DND-41 (cell line): ENCODE measurements at regions not wholly inside any gene's neighbourhood (a gene's known extent, or its start where the extent isn't known, plus 50 kb on each side); places are given as distances from the start of the nearest gene placed in this dataset.

ENCODE experiments used
- ATAC-seq: fragments of 200-7000 bp; cut with Tn5 transposase; 3 replicates; pipeline ENCODE4 v1.9.1; 2021; ENCODE audit warnings: low read depth; ENCODE audit not compliant: insufficient read depth
- DNase-seq: peaks from one replicate; pipeline ENCODE4 v3.0.0-alpha.2; 2020
- H2AFZ ChIP-seq: 2 replicates; pipeline ENCODE4 v1.6.0; 2012; ENCODE audit warnings: low read depth, low read length
- H3K27ac ChIP-seq: 2 replicates; pipeline ENCODE4 v1.5.1; 2012; ENCODE audit warnings: low read length, inconsistent platforms
- H3K27me3 ChIP-seq: fragments of 200-600 bp; sonication (generic); 2 replicates; pipeline ENCODE4 v1.6.0; 2012; ENCODE audit warnings: low read length, mild to moderate bottlenecking, inconsistent platforms; ENCODE audit not compliant: insufficient read depth, poor library complexity
- H3K36me3 ChIP-seq: 2 replicates; pipeline ENCODE4 v1.5.1; 2012; ENCODE audit warnings: low read length, inconsistent platforms; ENCODE audit not compliant: insufficient read depth
- H3K4me1 ChIP-seq: 2 replicates; pipeline ENCODE4 v1.5.1; 2012; ENCODE audit warnings: mild to moderate bottlenecking, low read length; ENCODE audit not compliant: insufficient read depth
- H3K4me2 ChIP-seq: 2 replicates; pipeline ENCODE4 v1.6.0; 2012; ENCODE audit warnings: mild to moderate bottlenecking, moderate library complexity, low read length, inconsistent platforms; ENCODE audit not compliant: insufficient read depth
- H3K4me3 ChIP-seq, 2 experiments: fragments of 200-600 bp in 1 of 2; shearing (Covaris generic) in 1 of 2; 2 replicates each; pipeline ENCODE4 v1.5.1; 2012 to 2016; ENCODE audit warnings: inconsistent platforms in 2 of 2, low read length in 2 of 2, mild to moderate bottlenecking in 2 of 2, low read depth in 1 of 2, moderate library complexity in 1 of 2
- H3K79me2 ChIP-seq: 2 replicates; pipeline ENCODE4 v1.6.0; 2012; ENCODE audit warnings: low read length, inconsistent platforms; ENCODE audit not compliant: insufficient read depth
- H3K9ac ChIP-seq: 2 replicates; pipeline ENCODE4 v1.6.0; 2012; ENCODE audit warnings: low read depth, mild to moderate bottlenecking, inconsistent platforms, low read length, moderate library complexity
- H3K9me3 ChIP-seq: 2 replicates; pipeline ENCODE4 v1.5.1; 2012; ENCODE audit warnings: low read length, moderate library complexity, mild to moderate bottlenecking, inconsistent platforms; ENCODE audit not compliant: insufficient read depth, severe bottlenecking
- H4K20me1 ChIP-seq: 2 replicates; pipeline ENCODE4 v1.6.0; 2012; ENCODE audit warnings: low read length; ENCODE audit not compliant: insufficient read depth
- CTCF ChIP-seq: IDR thresholded peaks from 2 replicates; pipeline ENCODE4 v1.5.1; 2012; ENCODE audit warnings: borderline replicate concordance, low read length, moderate library complexity, mild to moderate bottlenecking; ENCODE audit not compliant: poor library complexity, severe bottlenecking; ENCODE audit errors: extremely low read depth
- EZH2 ChIP-seq: IDR thresholded peaks from 3 replicates; pipeline ENCODE4 v1.6.1; 2012; ENCODE audit warnings: borderline replicate concordance, low read depth, mild to moderate bottlenecking, moderate library complexity, low read length, inconsistent platforms; ENCODE audit not compliant: severe bottlenecking

GRCh38 chr5:91223886-91224285, 159.2 kb downstream of the ARRDC3 start:
- DNase-seq: no peak
- Histone ChIP-seq H3K9me3 (no peaks in the 10 kb centered on the region), H3K4me3 (no peak overlapping the region), H3K79me2 (no peaks in the 10 kb centered on the region), H3K36me3 (no peaks in the 10 kb centered on the region), H3K9ac (no peak overlapping the region), H3K27me3 (peaks cover 9% of the 10 kb centered on the region), H3K4me1 (no peaks in the 10 kb centered on the region), H4K20me1 (no peaks in the 10 kb centered on the region), H3K4me2 (no peak overlapping the region), H2AFZ (no peak overlapping the region), H3K27ac (no peak overlapping the region)
- TF ChIP-seq EZH2: no peak
- no peak for TF ChIP-seq CTCF
- no peak for ATAC-seq

- Histone ChIP-seq H4K20me1 (no peaks in the 10 kb centered on the region), H3K4me1 (no peaks in the 10 kb centered on the region), H3K9ac (no peak overlapping the region), H3K27me3 (no peaks in the 10 kb centered on the region), H3K79me2 (no peaks in the 10 kb centered on the region), H3K9me3 (no peaks in the 10 kb centered on the region), H2AFZ (no peak overlapping the region), H3K4me2 (no peak overlapping the region), H3K36me3 (no peaks in the 10 kb centered on the region), H3K4me3 (no peak overlapping the region), H3K27ac (no peak overlapping the region)
- no peak for TF ChIP-seq EZH2
- no peak for TF ChIP-seq CTCF
- ATAC-seq: no peak
- DNase-seq: no peak
Observed at GRCh38 chr5:91222482-91222881, 160.6 kb downstream of the ARRDC3 start.

GRCh38 chr5:91221917-91222316, 161.2 kb downstream of the ARRDC3 start:
- Histone ChIP-seq H3K4me3 (no peak overlapping the region), H3K9me3 (no peaks in the 10 kb centered on the region), H4K20me1 (no peaks in the 10 kb centered on the region), H3K4me2 (no peak overlapping the region), H3K36me3 (no peaks in the 10 kb centered on the region), H2AFZ (no peak overlapping the region), H3K79me2 (no peaks in the 10 kb centered on the region), H3K9ac (no peak overlapping the region), H3K4me1 (no peaks in the 10 kb centered on the region), H3K27me3 (no peaks in the 10 kb centered on the region), H3K27ac (no peak overlapping the region)
- DNase-seq (no peak), ATAC-seq (no peak)
- no peak for TF ChIP-seq CTCF
- no peak for TF ChIP-seq EZH2

GRCh38 chr5:91219803-91220371, 163.2 kb downstream of the ARRDC3 start:
- ATAC-seq (peak; percentile 81), DNase-seq (peak; percentile 55)
- Histone ChIP-seq H2AFZ (no peak overlapping the region), H4K20me1 (no peaks in the 10 kb centered on the region), H3K4me1 (no peaks in the 10 kb centered on the region), H3K9ac (no peak overlapping the region), H3K79me2 (no peaks in the 10 kb centered on the region), H3K36me3 (no peaks in the 10 kb centered on the region), H3K4me3 (no peak overlapping the region), H3K27ac (no peak overlapping the region), H3K4me2 (no peak overlapping the region), H3K27me3 (no peaks in the 10 kb centered on the region), H3K9me3 (no peaks in the 10 kb centered on the region)
- TF ChIP-seq EZH2 (no peak), CTCF (peak; percentile 69)
